ENCODE measurements at regions not wholly inside any gene's neighbourhood (a gene's known extent, or its start where the extent isn't known, plus 50 kb on each side); places are given as distances from the start of the nearest gene placed in this dataset.
A peak's percentile ranks its signal among the peaks of the same experiment; 100 is the strongest.

DNA sequence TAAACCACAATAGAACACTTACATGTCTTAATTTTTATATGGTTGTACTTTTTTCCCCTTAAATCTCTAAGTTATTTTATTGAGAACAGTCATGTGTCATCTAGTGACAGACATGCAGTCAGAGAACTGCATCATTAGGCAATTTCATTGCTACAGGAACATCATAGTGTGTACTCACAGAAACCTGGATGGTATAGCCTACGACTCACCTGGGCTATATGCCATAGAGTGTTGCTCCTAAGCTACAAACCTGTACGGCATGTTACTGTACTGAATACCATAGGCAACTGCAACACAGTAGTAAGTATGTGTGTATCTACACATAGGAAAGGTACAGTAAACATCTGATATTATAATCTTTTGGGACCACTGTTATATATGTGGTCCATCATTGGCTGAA, 557.6 kb downstream of the PRKD1 start:
- no peak for DNase-seq (ENCODE audit: low read depth)
- TF ChIP-seq, protein P1, sequence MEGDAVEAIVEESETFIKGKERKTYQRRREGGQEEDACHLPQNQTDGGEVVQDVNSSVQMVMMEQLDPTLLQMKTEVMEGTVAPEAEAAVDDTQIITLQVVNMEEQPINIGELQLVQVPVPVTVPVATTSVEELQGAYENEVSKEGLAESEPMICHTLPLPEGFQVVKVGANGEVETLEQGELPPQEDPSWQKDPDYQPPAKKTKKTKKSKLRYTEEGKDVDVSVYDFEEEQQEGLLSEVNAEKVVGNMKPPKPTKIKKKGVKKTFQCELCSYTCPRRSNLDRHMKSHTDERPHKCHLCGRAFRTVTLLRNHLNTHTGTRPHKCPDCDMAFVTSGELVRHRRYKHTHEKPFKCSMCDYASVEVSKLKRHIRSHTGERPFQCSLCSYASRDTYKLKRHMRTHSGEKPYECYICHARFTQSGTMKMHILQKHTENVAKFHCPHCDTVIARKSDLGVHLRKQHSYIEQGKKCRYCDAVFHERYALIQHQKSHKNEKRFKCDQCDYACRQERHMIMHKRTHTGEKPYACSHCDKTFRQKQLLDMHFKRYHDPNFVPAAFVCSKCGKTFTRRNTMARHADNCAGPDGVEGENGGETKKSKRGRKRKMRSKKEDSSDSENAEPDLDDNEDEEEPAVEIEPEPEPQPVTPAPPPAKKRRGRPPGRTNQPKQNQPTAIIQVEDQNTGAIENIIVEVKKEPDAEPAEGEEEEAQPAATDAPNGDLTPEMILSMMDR (conservative IDR thresholded peaks at IDR 0.05; ENCODE audit: low read depth, low read length) = no peak
- H3K4me3 ChIP-seq (ENCODE audit: low read depth, low read length) = no peak overlapping the region

DNA sequence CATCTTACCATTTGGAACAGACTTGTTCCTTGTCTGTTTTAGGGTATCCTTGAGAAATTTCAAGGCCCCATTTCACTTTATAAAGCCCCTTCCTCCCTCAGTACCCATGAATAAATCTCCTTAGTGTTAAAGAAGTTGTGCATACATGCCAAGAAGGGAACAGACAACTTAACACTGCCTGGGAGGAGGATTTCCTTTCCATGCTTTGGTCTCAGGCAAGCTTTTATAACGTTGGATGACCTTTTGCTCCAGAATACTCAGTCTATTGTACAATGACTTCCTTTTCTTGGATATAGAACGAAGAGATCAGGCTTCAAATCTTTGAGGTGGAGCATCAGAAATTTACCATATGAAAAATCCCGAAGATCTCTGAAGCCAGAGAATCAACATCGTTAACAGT, 551.4 kb downstream of the PRKD1 start:
- TF ChIP-seq, protein P1 (conservative IDR thresholded peaks at IDR 0.05; ENCODE audit: low read depth, low read length) = no peak
- H3K4me3 ChIP-seq (ENCODE audit: low read depth, low read length) = no peak overlapping the region
- DNase-seq (ENCODE audit: low read depth) = no peak

DNA sequence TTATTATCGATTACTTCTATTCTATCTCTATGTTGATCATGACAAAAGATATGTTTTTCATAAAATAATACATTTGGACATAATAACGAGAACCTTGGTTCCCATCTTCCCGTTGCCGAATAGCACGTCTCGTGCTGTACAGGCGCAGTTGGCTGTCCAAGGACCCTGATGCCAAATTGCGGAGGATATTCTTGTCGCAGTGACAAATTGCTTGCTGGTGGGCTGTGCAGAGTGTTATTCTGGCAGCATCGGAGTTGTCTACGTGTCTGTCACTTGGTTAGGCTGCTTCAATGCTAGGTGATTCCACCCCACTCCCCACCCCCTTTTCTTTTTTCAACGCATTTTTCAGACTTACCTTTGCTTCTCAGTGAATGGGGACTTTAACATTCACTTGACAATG, 546.8 kb downstream of the PRKD1 start:
- DNase-seq (ENCODE audit: low read depth) = no peak
- H3K4me3 ChIP-seq (ENCODE audit: low read depth, low read length) = no peak overlapping the region
- TF ChIP-seq, protein P1 (conservative IDR thresholded peaks at IDR 0.05; ENCODE audit: low read depth, low read length) = no peak

DNA sequence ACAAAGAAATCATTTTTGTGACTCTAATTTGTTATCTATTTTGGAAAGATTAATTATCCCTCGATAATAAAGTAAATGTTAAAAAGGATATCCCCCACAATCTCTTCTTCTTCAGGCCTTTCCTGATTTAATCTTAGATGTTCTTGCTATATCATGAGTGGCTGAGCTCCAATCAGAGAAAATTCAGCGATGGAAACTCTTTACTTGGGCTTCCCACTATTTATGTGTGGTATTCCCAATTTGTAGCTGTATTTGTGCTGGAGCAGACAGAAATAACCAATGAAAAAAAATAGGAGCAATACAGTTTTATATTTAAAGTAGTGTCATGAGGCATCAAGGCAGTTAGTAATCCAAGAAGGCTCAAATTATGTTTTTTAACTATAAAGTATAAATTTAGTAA, 539.1 kb downstream of the PRKD1 start:
- H3K4me3 ChIP-seq (ENCODE audit: low read depth, low read length) = no peak overlapping the region
- TF ChIP-seq, protein P1 (conservative IDR thresholded peaks at IDR 0.05; ENCODE audit: low read depth, low read length) = no peak

DNA sequence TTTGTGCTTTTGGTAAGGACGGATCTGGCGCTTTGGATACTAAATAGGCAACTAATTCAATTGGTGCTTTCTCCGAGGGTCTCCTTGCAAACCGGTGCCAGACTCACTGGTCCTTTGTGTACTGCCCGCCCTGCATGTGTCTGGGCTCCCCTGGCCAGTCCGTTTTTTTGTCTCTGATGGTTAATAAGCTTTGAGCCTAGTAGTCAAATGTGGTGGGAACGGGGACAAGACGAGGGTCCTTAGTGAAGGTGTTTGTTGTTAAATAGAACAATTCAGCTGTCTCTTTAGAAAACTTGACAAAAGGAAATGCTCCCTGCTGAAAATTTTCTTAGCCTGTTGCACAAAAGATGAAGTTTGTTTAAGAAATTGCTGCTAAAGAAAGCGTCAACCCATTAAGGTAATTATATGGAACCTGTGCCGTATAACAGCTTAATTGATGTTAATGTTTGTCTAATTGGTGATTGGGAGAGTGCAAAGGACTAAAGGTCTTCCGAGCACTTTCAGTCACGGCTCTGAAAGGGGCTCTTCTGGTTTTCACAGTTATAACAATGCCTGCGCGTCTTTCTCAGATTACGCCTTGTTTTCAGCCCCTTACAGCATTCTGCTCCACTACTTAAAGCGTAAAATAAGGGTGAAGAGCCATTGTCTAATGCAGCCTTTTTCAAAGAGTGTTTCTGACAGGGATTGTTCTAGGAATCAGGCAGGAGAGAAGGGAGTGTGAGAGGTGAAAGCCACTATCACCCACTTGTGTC, 537.4 kb downstream of the PRKD1 start:
- TF ChIP-seq, protein P1 (conservative IDR thresholded peaks at IDR 0.05; ENCODE audit: low read depth, low read length) = no peak
- DNase-seq (ENCODE audit: low read depth) = no peak
- H3K4me3 ChIP-seq (ENCODE audit: low read depth, low read length) = peak overlapping the region; percentile 9

More for the DNA sequence above, 539.1 kb downstream of the PRKD1 start:
- no peak for DNase-seq (ENCODE audit: low read depth)

DNA sequence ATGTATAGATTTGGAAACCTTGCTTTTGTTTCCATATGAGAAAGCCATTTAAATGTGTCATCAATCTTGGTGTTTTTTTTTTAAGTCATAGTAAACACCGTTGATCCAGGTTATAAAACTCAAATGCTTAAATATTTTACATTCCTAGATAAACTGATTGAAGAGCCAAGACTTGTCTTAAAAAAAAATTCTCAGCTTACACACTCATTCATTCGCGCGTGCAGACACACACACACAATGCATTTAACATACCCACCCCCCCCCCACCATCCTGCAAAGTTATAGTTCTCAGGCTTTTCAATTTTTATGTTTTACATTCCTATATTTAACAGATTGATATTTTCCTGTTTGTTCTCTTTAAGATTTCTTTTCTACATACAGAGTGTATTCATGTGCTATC, 536.4 kb downstream of the PRKD1 start:
- no peak for DNase-seq (ENCODE audit: low read depth)
- TF ChIP-seq, protein P1 (conservative IDR thresholded peaks at IDR 0.05; ENCODE audit: low read depth, low read length) = no peak
- no peak overlapping the region for H3K4me3 ChIP-seq (ENCODE audit: low read depth, low read length)

DNA sequence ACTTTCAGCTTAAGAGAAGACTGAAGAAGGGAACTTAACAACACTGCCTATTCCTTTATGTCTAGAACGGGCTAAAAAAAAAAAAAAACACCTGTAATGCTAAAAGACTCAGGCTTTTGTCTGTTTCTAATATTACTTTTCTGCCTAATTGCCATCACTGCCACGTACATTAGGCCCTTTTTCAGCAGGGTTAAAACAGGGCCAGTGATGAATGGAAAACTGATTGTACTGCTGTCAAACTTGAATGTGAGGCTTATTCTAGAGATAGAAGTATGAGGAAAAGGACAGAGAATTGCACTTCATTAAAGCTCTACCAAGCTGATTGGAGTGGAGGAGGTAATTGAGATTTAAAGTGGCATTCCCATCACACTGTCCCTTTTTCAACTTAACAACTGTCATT, 535.8 kb downstream of the PRKD1 start:
- H3K4me3 ChIP-seq (ENCODE audit: low read depth, low read length) = no peak overlapping the region
- TF ChIP-seq, protein P1 (conservative IDR thresholded peaks at IDR 0.05; ENCODE audit: low read depth, low read length) = no peak
- DNase-seq (ENCODE audit: low read depth) = no peak
